NCI-H128 (cell line): ENCODE measurements at regions not wholly inside any gene's neighbourhood (a gene's known extent, or its start where the extent isn't known, plus 50 kb on each side); places are given as distances from the start of the nearest gene placed in this dataset.

Experiments used
- DNase-seq: peaks from one replicate; lab custom pipeline; 2025; ENCODE audit not compliant: unreplicated experiment; lab: John Stamatoyannopoulos, UW

DNA sequence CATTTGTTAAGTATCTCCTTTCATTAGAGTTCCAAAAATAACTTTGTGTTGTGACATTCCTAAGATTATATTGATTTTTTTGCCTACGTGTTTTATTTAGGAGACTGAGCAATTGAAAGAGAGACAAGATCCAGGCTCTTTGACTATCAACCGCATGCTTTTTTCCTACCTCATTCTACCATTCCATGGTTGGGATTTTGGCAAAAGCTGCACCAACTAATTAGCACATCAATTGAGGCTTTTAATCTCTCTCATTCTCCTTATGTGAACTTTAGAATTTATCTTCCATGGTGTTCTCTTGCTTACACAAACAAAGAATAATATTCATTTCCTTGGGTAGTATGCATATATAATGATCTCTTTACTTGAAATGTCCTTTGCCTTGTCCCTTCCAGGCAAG, 338.7 kb upstream of the SMC2 start:
- no peak for DNase-seq

DNA sequence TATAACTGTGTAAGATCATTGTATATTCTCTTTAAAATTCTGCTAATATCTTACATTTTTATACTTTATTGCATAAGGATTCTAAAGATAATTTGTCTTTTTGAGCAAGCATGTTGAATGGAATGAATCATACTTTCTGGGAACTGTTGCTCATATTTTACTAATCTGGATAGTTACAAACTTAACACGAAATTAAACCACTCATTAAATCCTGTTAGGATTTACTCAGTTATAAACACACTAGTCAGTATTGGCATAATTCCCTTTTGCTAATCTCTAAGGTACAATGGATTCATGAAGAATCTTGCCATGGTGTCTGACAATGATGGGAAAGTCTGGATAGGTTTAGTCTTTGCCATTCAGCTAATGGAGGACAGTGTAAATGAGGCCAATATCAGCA, 338.1 kb upstream of the SMC2 start:
- DNase-seq, result no peak

DNA sequence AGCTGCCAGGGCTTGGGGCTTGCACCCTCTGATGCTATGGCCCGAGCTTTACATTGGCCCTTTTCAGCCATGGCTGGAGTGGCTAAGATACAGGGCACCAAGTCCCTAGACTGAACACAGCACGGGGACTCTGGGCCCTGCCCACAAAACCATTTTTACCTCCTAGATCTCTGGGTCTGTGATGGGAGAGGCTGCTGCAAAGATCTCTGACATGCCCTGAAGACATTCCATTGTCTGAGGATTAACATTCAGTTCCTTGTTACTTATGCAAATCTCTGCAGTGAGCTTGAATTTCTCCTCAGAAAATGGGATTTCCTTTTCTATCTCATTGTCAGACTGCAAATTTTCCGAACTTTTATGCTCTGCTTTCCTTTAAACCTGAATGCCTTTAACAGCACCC, 337.0 kb upstream of the SMC2 start:
- DNase-seq, result no peak

- no peak for DNase-seq
These were observed 332.6 kb upstream of the SMC2 start for GRCh38 chr9:103761466-103761865.

DNA sequence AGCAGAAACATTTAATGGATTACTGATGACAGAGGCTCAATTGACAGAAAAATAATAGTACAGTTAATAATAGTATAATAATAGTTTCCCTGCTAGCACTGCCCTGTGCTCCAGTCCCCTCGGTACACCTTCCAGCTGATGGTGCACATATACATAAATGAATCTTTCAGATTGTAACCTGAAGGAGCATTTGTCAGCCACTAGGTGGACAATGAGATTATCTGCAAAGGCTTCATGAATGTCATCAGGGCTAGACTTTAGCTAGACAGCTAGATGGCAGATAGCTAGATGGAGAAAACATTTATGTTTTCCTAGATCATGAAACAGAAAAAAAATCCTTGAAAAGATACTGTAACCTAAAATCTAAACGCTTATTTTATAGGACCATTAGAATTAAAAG, 304.4 kb upstream of the SMC2 start:
- no peak for DNase-seq

- DNase-seq, result no peak
These were observed 295.5 kb upstream of the SMC2 start for GRCh38 chr9:103798620-103799019.

DNA sequence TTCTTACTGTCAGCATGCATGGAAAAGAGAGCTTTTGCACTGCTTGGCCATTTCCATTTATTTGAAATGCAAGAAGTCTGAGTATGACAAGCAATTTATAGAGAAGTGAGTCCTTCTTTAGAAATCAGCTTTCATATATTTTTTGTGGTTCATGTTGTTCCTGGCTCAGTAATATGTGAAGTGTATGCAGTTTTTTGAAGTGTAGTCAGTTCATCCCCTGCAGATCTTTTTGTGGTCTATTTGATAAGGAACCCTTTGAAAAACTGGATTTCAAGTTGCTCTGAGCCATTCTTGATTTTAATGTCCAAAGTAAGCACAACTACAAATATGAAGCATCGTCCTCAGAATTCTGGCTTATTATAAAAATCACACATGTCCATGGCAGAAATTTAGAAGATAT, 294.1 kb upstream of the SMC2 start:
- DNase-seq, result no peak

GRCh38 chr9:103802068-103802467, 292.0 kb upstream of the SMC2 start:
- no peak for DNase-seq

DNA sequence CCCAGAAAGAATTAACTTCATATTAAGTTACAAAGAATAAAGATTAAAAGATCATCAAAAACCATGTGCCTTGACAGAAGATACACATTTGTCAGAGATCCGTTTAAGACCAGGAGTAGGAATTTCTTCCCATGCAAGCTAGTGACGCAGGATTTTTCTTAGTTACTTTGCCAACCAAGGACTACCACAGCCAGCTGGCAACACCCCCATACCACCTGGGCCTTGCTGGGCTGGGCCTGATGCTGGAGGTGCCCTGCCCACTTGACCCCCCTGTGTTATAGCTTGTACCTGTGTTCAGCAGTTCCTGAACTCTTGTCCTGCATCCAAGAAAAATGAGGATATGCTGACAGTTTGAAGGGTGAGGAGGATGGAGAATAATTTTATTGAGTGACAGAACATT, 290.9 kb upstream of the SMC2 start:
- DNase-seq, result no peak

DNA sequence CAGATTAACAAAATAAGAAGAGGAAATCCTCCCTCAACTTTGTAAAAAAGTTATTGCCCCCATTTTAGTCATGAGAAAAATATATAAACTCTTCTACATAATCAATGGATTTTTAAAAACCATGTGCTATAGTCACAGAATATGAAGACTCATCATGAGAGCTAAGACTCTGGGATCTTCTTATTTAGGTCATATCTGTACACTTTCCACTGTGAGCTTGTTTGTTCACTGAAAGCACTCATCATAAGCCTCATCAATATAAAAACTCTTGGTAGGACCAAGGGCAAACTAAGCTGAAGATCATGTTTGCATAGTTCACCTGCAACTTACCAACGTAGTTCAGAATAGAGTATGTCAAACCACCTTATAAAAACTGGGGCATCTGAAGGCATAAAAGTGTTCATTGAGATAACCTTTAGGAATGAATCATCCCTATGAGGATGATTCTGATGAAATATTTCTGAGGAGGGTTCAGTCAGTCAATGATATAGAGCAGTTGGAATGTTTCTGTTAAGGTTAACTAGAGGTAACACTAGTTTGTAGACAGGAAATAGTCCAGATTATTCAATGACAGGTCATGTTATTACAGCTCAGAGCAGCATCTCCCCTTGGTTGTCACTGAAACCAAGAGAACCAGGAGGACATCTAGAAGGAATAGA, 289.9 kb upstream of the SMC2 start:
- DNase-seq, result no peak

DNA sequence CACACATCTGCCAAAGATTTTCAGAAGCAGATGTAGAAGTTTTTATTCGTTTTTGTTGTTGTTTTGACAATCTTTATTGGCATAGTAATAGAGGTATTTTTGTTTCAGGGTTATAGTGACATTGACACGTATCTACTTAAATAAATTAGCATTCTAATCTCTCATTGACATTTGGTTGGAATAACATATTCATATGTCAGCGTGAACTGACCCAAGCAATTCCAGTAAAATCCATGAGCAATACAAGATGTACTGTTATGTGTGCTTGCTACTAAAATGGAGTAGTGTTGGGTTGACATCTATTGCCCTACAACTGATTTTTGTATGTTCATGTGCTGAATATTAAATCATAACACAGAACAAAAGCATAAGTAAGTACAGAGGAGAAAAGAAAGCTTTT, 284.4 kb upstream of the SMC2 start:
- no peak for DNase-seq

DNA sequence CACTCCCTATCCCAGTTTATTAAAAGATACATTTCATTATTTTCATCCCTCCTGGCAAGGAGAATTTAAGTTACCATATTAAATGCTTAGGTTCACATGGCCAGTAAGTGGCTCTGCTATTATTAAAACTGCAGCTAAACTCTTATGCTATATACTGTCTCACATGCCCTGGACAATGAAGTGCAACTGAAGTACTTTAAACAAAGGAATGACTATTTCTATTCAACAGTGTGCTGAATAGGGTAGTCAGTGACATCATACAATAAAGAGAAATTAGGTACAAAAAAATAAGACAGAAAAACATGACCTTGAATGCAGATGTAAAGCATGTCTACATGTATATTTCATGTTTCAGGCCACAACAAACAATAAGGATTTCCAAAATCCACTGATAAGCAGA, 282.6 kb upstream of the SMC2 start:
- DNase-seq, result no peak

DNA sequence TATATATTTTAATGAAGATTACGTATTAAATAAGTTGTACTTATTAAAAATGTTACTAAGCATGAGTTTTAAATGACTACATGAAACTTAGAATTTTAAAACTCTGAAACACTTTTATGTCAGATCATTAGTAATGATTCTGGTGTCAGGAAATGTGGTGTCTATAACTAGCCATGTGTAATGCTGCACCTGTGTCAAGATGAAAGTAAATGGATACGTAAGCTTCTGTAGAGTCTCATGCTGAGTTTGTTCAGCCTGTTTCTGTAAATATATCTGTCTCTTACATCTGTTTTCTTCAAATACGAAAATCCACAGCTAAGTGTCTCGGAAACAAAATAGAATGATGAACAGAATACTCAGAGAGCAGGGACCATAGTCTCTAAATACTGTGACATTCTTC, 278.0 kb upstream of the SMC2 start:
- no peak for DNase-seq

DNA sequence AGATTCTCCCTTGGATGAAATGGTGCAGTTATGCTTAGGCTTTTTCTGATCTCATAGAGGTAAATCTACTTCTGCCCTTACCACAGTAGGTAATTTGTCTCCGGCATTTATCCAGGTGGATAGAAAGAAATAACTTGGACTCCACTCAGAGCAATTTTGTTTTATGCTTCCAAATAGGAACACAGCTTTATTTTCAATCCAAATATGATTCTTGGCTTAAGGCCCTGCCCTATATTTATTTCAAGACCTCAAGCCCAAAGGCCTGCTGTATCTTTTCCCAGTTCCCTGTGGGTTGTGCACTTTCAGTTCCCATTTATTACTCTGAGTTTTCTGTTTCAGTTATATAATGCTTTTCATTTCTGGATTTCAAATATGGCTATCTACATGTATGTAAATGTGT, 274.2 kb upstream of the SMC2 start:
- no peak for DNase-seq

DNA sequence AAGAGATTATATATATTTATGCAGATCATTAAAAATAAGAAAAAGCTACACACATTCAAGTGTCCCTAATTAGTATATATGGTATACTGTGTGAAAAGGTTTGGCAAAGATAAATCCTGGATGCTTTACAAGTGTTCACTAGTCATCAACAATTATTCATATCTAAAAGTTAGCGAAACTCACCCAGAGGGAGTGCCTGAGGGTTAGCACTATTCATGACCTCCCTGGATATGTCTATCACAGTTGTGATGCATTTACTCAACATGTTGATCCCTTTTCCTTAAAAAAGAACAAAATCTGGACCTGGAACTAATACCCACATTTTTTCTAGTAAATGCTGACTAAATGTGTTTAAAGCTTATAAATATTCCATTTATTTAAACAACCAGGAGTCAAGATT, 273.0 kb upstream of the SMC2 start:
- no peak for DNase-seq

GRCh38 chr9:103837940-103838339, 256.2 kb upstream of the SMC2 start:
- no peak for DNase-seq

DNA sequence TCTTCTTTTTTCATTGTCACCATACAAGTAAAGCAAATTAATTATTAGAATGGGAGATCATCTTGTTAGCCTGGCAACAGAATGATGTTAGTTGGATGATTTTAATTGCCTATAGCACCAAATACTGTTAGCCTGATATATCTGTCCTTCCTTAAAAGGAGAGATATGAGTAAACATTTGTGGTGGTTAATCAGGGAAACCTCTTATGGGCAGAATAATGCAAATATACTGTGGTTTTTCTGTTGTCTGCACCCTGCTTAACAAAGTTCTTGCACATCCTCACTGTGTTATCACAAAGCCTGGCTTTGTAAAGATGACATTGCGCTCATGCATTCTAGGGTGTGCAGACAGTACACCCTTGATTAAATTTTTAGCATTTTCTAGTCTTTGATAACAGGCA, 254.9 kb upstream of the SMC2 start:
- no peak for DNase-seq

- DNase-seq, result no peak
These were observed 226.2 kb upstream of the SMC2 start for GRCh38 chr9:103867886-103868285.

GRCh38 chr9:103872811-103873210, 221.3 kb upstream of the SMC2 start:
- no peak for DNase-seq

- no peak for DNase-seq
These were observed 212.7 kb upstream of the SMC2 start for GRCh38 chr9:103881419-103881818.

GRCh38 chr9:103889989-103890388, 204.1 kb upstream of the SMC2 start:
- DNase-seq, result no peak

DNA sequence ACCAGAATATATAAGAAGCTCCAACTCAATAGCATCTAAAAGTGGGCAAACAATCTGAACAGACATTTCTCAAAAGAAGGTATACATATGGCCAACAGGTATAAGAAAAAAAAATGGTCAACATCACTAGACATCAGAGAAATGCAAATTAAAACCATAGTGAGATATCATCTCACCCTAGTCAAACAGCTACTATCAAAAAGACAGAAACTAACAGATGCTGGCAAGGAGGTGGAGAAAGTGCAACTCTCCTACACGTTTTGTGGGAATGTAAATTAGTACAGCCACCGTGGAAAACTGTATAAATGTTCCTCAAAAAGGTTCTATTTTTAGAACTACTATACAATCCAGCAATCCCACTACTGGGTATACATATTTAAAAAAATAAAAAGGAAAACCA, 199.9 kb upstream of the SMC2 start:
- DNase-seq, result no peak

GRCh38 chr9:103898550-103898949, 195.6 kb upstream of the SMC2 start:
- DNase-seq, result no peak

DNA sequence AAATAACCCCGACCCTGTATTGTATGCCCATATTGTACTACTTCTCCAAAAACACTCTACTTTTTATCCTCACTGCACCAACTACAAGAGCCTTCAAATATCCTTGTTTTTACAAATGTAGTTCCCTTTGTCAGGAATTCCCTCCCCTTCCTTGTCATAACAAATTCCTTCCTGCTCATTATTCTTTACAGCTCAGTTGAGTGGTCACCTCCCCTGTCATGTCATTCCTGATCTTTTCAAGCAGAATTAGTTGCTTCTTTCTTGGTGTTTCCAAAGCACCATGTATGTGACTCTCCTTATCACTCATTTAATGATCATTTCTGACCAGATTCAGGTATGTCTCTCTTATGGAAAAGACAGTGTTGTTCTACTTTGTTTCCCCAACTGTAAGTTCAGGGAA, 194.2 kb upstream of the SMC2 start:
- DNase-seq, result no peak
